ENCODE measurements at regions not wholly inside any gene's neighbourhood (a gene's known extent, or its start where the extent isn't known, plus 50 kb on each side); places are given as distances from the start of the nearest gene placed in this dataset.

GRCh38 chr1:103937763-103938357, 188.2 kb downstream of the AMY1C start:
- Histone ChIP-seq H3K36me3 (ENCODE audit: insufficient read depth, low read length) (no peaks in the 10 kb centered on the region), H2AFZ (ENCODE audit: low read depth, low read length) (no peak overlapping the region), H4K20me1 (ENCODE audit: insufficient read depth, low read length) (no peaks in the 10 kb centered on the region), H3K4me3 (ENCODE audit: low read depth in 1 of 2, low read length in 2 of 2) (no peak overlapping the region), H3K9ac (ENCODE audit: low read depth, low read length) (no peak overlapping the region), H3K27me3 (ENCODE audit: insufficient read depth, low read length, poor library complexity) (no peaks in the 10 kb centered on the region), H3K27ac (ENCODE audit: low read length) (no peak overlapping the region), H3K9me3 (ENCODE audit: insufficient read depth, low read length, severe bottlenecking) (no peaks in the 10 kb centered on the region), H3K79me2 (ENCODE audit: insufficient read depth, low read length) (no peaks in the 10 kb centered on the region), H3K4me1 (ENCODE audit: insufficient read depth, low read length) (no peaks in the 10 kb centered on the region), H3K4me2 (ENCODE audit: insufficient read depth, low read length) (no peak overlapping the region)
- DNase-seq: no peak
- no peak for ATAC-seq (ENCODE audit: insufficient read depth, low read depth)
- TF ChIP-seq, protein P1, sequence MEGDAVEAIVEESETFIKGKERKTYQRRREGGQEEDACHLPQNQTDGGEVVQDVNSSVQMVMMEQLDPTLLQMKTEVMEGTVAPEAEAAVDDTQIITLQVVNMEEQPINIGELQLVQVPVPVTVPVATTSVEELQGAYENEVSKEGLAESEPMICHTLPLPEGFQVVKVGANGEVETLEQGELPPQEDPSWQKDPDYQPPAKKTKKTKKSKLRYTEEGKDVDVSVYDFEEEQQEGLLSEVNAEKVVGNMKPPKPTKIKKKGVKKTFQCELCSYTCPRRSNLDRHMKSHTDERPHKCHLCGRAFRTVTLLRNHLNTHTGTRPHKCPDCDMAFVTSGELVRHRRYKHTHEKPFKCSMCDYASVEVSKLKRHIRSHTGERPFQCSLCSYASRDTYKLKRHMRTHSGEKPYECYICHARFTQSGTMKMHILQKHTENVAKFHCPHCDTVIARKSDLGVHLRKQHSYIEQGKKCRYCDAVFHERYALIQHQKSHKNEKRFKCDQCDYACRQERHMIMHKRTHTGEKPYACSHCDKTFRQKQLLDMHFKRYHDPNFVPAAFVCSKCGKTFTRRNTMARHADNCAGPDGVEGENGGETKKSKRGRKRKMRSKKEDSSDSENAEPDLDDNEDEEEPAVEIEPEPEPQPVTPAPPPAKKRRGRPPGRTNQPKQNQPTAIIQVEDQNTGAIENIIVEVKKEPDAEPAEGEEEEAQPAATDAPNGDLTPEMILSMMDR (IDR thresholded peaks at IDR 0.05; ENCODE audit: borderline replicate concordance, extremely low read depth, low read length, poor library complexity, severe bottlenecking): no peak
- TF ChIP-seq EZH2 (IDR thresholded peaks at IDR 0.05; ENCODE audit: borderline replicate concordance, low read depth, low read length, severe bottlenecking): no peak

DNA sequence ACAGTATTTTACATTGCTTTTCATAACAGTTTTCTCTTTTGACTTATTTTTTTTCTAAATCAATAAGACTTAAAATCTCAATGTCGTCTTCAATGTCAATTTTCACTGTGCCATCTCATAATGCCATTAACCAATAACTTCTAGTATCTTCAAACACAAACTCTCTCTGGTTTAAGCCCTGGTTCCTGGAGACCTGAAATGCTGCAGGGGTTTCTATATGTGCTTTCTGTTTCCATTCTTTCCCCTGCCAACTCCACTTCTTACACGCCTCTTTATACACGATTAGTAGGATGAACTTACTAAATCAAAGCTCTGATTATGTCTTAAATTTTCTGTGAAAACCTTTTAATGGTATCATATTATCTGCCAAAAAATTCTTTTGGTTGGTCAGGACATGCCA, 191.4 kb downstream of the AMY1C start:
- Histone ChIP-seq H3K4me3 (ENCODE audit: low read depth in 1 of 2, low read length in 2 of 2) (no peak overlapping the region), H4K20me1 (ENCODE audit: insufficient read depth, low read length) (no peaks in the 10 kb centered on the region), H2AFZ (ENCODE audit: low read depth, low read length) (no peak overlapping the region), H3K79me2 (ENCODE audit: insufficient read depth, low read length) (no peaks in the 10 kb centered on the region), H3K27me3 (ENCODE audit: insufficient read depth, low read length, poor library complexity) (no peaks in the 10 kb centered on the region), H3K27ac (ENCODE audit: low read length) (no peak overlapping the region), H3K36me3 (ENCODE audit: insufficient read depth, low read length) (no peaks in the 10 kb centered on the region), H3K9ac (ENCODE audit: low read depth, low read length) (no peak overlapping the region), H3K4me2 (ENCODE audit: insufficient read depth, low read length) (no peak overlapping the region), H3K4me1 (ENCODE audit: insufficient read depth, low read length) (no peaks in the 10 kb centered on the region), H3K9me3 (ENCODE audit: insufficient read depth, low read length, severe bottlenecking) (no peaks in the 10 kb centered on the region)
- no peak for TF ChIP-seq EZH2 (IDR thresholded peaks at IDR 0.05; ENCODE audit: borderline replicate concordance, low read depth, low read length, severe bottlenecking)
- TF ChIP-seq, protein P1 (IDR thresholded peaks at IDR 0.05; ENCODE audit: borderline replicate concordance, extremely low read depth, low read length, poor library complexity, severe bottlenecking): no peak
- no peak for DNase-seq
- no peak for ATAC-seq (ENCODE audit: insufficient read depth, low read depth)

- no peaks in the 10 kb centered on the region for H3K36me3 ChIP-seq (ENCODE audit: insufficient read depth, low read length)
- no peak for ATAC-seq (ENCODE audit: insufficient read depth, low read depth)
These were observed 192.3 kb downstream of the AMY1C start for GRCh38 chr1:103942029-103942428.

More at GRCh38 chr1:103942029-103942428, 192.3 kb downstream of the AMY1C start:
- Histone ChIP-seq H3K9ac (ENCODE audit: low read depth, low read length) (no peak overlapping the region), H3K4me1 (ENCODE audit: insufficient read depth, low read length) (no peaks in the 10 kb centered on the region), H4K20me1 (ENCODE audit: insufficient read depth, low read length) (no peaks in the 10 kb centered on the region), H3K4me3 (ENCODE audit: low read depth in 1 of 2, low read length in 2 of 2) (no peak overlapping the region), H3K27me3 (ENCODE audit: insufficient read depth, low read length, poor library complexity) (no peaks in the 10 kb centered on the region), H3K27ac (ENCODE audit: low read length) (no peak overlapping the region), H3K9me3 (ENCODE audit: insufficient read depth, low read length, severe bottlenecking) (no peaks in the 10 kb centered on the region), H3K79me2 (ENCODE audit: insufficient read depth, low read length) (no peaks in the 10 kb centered on the region), H3K4me2 (ENCODE audit: insufficient read depth, low read length) (no peak overlapping the region), H2AFZ (ENCODE audit: low read depth, low read length) (no peak overlapping the region)
- TF ChIP-seq, protein P1 (IDR thresholded peaks at IDR 0.05; ENCODE audit: borderline replicate concordance, extremely low read depth, low read length, poor library complexity, severe bottlenecking): no peak
- TF ChIP-seq EZH2 (IDR thresholded peaks at IDR 0.05; ENCODE audit: borderline replicate concordance, low read depth, low read length, severe bottlenecking): no peak
- no peak for DNase-seq
